ENCODE measurements at regions not wholly inside any gene's neighbourhood (a gene's known extent, or its start where the extent isn't known, plus 50 kb on each side); places are given as distances from the start of the nearest gene placed in this dataset.

DNA sequence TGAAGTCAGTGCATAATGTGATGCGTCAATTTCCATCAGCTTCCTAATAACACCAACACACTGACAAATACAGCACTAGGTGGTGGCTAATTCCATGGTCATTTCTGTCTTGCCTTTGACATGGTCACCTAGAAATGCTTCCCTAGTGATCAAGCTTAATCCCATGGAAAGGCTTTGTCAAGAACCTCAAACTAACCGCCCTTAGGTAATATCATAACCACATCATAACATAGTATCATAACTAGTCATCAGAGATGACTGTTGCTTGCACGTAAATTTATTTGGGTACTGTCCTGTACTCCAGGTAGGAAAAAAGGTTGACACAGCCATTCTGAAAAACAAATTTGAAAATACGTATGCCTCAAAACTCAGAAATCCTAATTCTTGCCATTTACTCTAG, 471.8 kb downstream of the IRS1 start:
- no peak for TF ChIP-seq NR2F2 (IDR thresholded peaks at IDR 0.05)
- TF ChIP-seq RXRA (IDR thresholded peaks at IDR 0.05) = no peak
- no peak overlapping the region for H3K27ac ChIP-seq (ENCODE audit: low read depth in 1 of 2, low read length in 2 of 2)
- no peak for DNase-seq (ENCODE audit: low spot score)
- 98% methylated on average over 4 of the region's 4 CpGs for WGBS
- no peak overlapping the region for H3K9ac ChIP-seq (ENCODE audit: low read depth in 1 of 2, low read length in 2 of 2)
- no peaks in the 10 kb centered on the region for H3K27me3 ChIP-seq (ENCODE audit: control insufficient read depth in 4 of 4, insufficient read depth in 4 of 4, low read length in 3 of 4)
- no peaks in the 10 kb centered on the region for H3K4me1 ChIP-seq (ENCODE audit: control insufficient read depth in 4 of 4, insufficient read depth in 4 of 4, low read length in 3 of 4)
- no peak overlapping the region for H3K4me3 ChIP-seq (ENCODE audit: low read depth in 1 of 3, low read length in 3 of 3)
- H3K36me3 ChIP-seq (ENCODE audit: control insufficient read depth in 4 of 4, insufficient read depth in 3 of 4, low read depth in 1 of 4, low read length in 3 of 4) = no peaks in the 10 kb centered on the region
- H3K9me3 ChIP-seq (ENCODE audit: control insufficient read depth in 4 of 4, low read length in 3 of 4) = no peaks in the 10 kb centered on the region

DNA sequence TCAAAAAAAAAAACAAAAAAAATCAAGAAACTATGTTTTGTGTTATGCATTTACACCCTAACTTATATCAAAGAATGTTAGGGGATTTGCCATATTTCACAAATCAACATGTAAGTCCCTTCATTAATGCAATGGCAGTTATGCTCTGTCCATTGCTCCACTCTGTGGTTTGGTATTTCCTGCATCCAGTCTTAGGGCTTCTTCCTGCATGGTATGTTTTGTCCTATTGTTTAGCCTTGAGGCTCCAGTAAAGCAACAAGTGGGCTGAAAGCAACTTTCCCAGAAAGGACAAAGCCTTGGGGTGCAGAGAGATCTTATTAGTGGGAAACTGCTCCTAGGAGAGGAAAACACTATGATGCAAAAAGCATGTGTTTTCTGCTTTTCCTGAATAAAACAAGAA, 474.1 kb downstream of the IRS1 start:
- no peaks in the 10 kb centered on the region for H3K27me3 ChIP-seq (ENCODE audit: control insufficient read depth in 4 of 4, insufficient read depth in 4 of 4, low read length in 3 of 4)
- no peak overlapping the region for H3K4me3 ChIP-seq (ENCODE audit: low read depth in 1 of 3, low read length in 3 of 3)
- no peak for TF ChIP-seq RXRA (IDR thresholded peaks at IDR 0.05)
- H3K36me3 ChIP-seq (ENCODE audit: control insufficient read depth in 4 of 4, insufficient read depth in 3 of 4, low read depth in 1 of 4, low read length in 3 of 4) = no peaks in the 10 kb centered on the region
- DNase-seq (ENCODE audit: low spot score) = no peak
- H3K9me3 ChIP-seq (ENCODE audit: control insufficient read depth in 4 of 4, low read length in 3 of 4) = no peaks in the 10 kb centered on the region
- no peak overlapping the region for H3K27ac ChIP-seq (ENCODE audit: low read depth in 1 of 2, low read length in 2 of 2)
- H3K9ac ChIP-seq (ENCODE audit: low read depth in 1 of 2, low read length in 2 of 2) = no peak overlapping the region
- H3K4me1 ChIP-seq (ENCODE audit: control insufficient read depth in 4 of 4, insufficient read depth in 4 of 4, low read length in 3 of 4) = no peaks in the 10 kb centered on the region

DNA sequence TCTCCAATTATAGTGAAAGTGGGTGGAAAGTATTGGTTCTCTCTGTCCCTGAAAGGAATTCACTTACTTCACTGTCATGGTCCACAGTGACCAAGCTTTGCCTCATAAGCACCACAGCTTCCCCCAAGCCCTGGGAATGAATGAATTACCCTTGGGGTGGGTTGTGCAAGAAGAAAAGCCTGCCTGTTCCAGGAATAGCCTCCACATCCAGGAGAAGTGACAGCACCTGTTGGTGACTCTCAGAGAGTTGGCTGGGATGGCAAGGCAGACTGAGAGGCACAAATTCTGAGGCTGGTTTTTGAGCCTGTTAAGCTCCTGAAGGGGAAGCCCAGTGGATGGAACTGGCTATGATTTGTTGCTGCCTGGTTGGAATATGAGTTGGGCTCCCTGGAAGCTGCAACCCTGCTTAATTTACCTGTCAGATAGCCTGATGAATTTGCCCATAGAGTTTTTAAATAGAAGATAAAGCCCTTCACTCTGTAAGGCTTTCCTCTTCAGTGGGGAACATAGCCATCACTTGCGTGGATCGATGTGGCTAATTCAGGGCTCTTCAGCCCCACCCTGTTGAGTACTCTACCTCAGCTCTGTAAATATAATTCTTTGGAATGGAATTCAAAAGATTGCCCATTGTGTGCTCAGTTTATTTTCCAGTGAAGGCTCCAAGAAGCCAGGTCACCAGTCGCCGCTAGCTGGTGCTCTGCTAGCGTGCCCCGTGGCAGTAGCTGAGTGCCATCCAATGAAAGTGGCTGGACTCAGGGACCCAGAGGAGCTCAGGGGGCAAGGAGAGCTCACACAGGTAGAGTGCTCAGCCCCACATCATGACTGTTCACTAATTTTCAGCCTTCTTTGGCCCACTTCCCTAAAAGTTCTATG, 479.3 kb downstream of the IRS1 start:
- no peaks in the 10 kb centered on the region for H3K9me3 ChIP-seq (ENCODE audit: control insufficient read depth in 4 of 4, low read length in 3 of 4)
- H3K36me3 ChIP-seq (ENCODE audit: control insufficient read depth in 4 of 4, insufficient read depth in 3 of 4, low read depth in 1 of 4, low read length in 3 of 4) = no peaks in the 10 kb centered on the region
- TF ChIP-seq FOXA1 (IDR thresholded peaks at IDR 0.05) = no peak
- no peak for TF ChIP-seq HNF4A (conservative IDR thresholded peaks at IDR 0.05)
- TF ChIP-seq SP1 (IDR thresholded peaks at IDR 0.05) = no peak
- TF ChIP-seq, protein P1, sequence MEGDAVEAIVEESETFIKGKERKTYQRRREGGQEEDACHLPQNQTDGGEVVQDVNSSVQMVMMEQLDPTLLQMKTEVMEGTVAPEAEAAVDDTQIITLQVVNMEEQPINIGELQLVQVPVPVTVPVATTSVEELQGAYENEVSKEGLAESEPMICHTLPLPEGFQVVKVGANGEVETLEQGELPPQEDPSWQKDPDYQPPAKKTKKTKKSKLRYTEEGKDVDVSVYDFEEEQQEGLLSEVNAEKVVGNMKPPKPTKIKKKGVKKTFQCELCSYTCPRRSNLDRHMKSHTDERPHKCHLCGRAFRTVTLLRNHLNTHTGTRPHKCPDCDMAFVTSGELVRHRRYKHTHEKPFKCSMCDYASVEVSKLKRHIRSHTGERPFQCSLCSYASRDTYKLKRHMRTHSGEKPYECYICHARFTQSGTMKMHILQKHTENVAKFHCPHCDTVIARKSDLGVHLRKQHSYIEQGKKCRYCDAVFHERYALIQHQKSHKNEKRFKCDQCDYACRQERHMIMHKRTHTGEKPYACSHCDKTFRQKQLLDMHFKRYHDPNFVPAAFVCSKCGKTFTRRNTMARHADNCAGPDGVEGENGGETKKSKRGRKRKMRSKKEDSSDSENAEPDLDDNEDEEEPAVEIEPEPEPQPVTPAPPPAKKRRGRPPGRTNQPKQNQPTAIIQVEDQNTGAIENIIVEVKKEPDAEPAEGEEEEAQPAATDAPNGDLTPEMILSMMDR (IDR thresholded peaks at IDR 0.05; ENCODE audit: low read depth, low read length, missing input control) = no peak
- TF ChIP-seq HNF4G (IDR thresholded peaks at IDR 0.05) = no peak
- no peak for TF ChIP-seq NR2F2 (IDR thresholded peaks at IDR 0.05)
- no peak for TF ChIP-seq GABPA (IDR thresholded peaks at IDR 0.05 in 1 of 2, conservative IDR thresholded peaks at IDR 0.05 in 1 of 2)
- TF ChIP-seq YY1 (IDR thresholded peaks at IDR 0.05) = no peak
- TF ChIP-seq EGR1 (IDR thresholded peaks at IDR 0.05; ENCODE audit: low read depth in 2 of 2) = no peak
- no peak for TF ChIP-seq JUND (IDR thresholded peaks at IDR 0.05)
- TF ChIP-seq TAF1 (conservative IDR thresholded peaks at IDR 0.05) = no peak
- H3K27ac ChIP-seq (ENCODE audit: low read depth in 1 of 2, low read length in 2 of 2) = no peak overlapping the region
- no peak overlapping the region for H3K4me3 ChIP-seq (ENCODE audit: low read depth in 1 of 3, low read length in 3 of 3)
- no peaks in the 10 kb centered on the region for H3K27me3 ChIP-seq (ENCODE audit: control insufficient read depth in 4 of 4, insufficient read depth in 4 of 4, low read length in 3 of 4)
- H3K9ac ChIP-seq (ENCODE audit: low read depth in 1 of 2, low read length in 2 of 2) = no peak overlapping the region
- WGBS = 95% methylated on average over 6 of the region's 6 CpGs
- no peaks in the 10 kb centered on the region for H3K4me1 ChIP-seq (ENCODE audit: control insufficient read depth in 4 of 4, insufficient read depth in 4 of 4, low read length in 3 of 4)
- no peak for DNase-seq (ENCODE audit: low spot score)

DNA sequence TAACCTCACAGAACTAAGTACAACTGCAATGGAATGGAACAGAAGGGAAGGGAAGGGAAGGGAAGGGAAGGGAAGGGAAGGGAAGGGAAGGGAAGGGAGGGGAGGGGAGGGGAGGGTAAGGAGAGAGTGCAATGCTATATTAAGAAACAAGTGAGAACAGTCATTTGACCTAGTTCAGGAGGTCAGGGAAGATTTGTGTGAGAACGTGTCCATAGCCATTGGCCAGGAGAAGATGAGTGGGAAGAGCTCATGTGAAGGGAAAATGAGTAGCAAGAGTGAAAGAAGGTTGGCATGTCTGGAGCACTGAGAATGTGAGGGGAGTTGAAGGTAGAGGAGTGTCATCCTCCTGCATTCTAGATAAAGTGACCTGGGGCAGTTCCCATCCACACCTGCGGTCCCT, 481.6 kb downstream of the IRS1 start:
- no peak for DNase-seq (ENCODE audit: low spot score)
- no peak overlapping the region for H3K9ac ChIP-seq (ENCODE audit: low read depth in 1 of 2, low read length in 2 of 2)
- no peak overlapping the region for H3K4me3 ChIP-seq (ENCODE audit: low read depth in 1 of 3, low read length in 3 of 3)
- TF ChIP-seq, protein P1 (IDR thresholded peaks at IDR 0.05; ENCODE audit: low read depth, low read length, missing input control) = no peak
- TF ChIP-seq TAF1 (conservative IDR thresholded peaks at IDR 0.05) (no peak), EGR1 (IDR thresholded peaks at IDR 0.05; ENCODE audit: low read depth in 2 of 2) (no peak), SP1 (IDR thresholded peaks at IDR 0.05) (no peak), NR2F2 (IDR thresholded peaks at IDR 0.05) (no peak)
- TF ChIP-seq, protein P2, sequence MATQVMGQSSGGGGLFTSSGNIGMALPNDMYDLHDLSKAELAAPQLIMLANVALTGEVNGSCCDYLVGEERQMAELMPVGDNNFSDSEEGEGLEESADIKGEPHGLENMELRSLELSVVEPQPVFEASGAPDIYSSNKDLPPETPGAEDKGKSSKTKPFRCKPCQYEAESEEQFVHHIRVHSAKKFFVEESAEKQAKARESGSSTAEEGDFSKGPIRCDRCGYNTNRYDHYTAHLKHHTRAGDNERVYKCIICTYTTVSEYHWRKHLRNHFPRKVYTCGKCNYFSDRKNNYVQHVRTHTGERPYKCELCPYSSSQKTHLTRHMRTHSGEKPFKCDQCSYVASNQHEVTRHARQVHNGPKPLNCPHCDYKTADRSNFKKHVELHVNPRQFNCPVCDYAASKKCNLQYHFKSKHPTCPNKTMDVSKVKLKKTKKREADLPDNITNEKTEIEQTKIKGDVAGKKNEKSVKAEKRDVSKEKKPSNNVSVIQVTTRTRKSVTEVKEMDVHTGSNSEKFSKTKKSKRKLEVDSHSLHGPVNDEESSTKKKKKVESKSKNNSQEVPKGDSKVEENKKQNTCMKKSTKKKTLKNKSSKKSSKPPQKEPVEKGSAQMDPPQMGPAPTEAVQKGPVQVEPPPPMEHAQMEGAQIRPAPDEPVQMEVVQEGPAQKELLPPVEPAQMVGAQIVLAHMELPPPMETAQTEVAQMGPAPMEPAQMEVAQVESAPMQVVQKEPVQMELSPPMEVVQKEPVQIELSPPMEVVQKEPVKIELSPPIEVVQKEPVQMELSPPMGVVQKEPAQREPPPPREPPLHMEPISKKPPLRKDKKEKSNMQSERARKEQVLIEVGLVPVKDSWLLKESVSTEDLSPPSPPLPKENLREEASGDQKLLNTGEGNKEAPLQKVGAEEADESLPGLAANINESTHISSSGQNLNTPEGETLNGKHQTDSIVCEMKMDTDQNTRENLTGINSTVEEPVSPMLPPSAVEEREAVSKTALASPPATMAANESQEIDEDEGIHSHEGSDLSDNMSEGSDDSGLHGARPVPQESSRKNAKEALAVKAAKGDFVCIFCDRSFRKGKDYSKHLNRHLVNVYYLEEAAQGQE (IDR thresholded peaks at IDR 0.05) = no peak
- TF ChIP-seq, protein P3, sequence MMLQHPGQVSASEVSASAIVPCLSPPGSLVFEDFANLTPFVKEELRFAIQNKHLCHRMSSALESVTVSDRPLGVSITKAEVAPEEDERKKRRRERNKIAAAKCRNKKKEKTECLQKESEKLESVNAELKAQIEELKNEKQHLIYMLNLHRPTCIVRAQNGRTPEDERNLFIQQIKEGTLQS (IDR thresholded peaks at IDR 0.05) = no peak
- H3K36me3 ChIP-seq (ENCODE audit: control insufficient read depth in 4 of 4, insufficient read depth in 3 of 4, low read depth in 1 of 4, low read length in 3 of 4) = no peaks in the 10 kb centered on the region
- peaks cover 0 to 2% (median 0%) of the 10 kb centered on the region in 4 donors for H3K9me3 ChIP-seq (ENCODE audit: control insufficient read depth in 4 of 4, low read length in 3 of 4)
- H3K27me3 ChIP-seq (ENCODE audit: control insufficient read depth in 4 of 4, insufficient read depth in 4 of 4, low read length in 3 of 4) = no peaks in the 10 kb centered on the region
- 86% methylated on average over 2 of the region's 2 CpGs for WGBS
- no peak overlapping the region for H3K27ac ChIP-seq (ENCODE audit: low read depth in 1 of 2, low read length in 2 of 2)
- H3K4me1 ChIP-seq (ENCODE audit: control insufficient read depth in 4 of 4, insufficient read depth in 4 of 4, low read length in 3 of 4) = no peaks in the 10 kb centered on the region

Measured in liver (tissue), 8 donors.